Right cardiac atrium (tissue), 5 donors: ENCODE measurements at regions not wholly inside any gene's neighbourhood (a gene's known extent, or its start where the extent isn't known, plus 50 kb on each side); places are given as distances from the start of the nearest gene placed in this dataset.

Experiments used
- ATAC-seq, 2 donors: fragments of 200-7000 bp; cut with Tn5 transposase; one replicate each; pipeline versions ENCODE4 v1.8.0 to v1.9.1; 2020; ENCODE audit warnings: moderate library complexity in 2 of 2, mild to moderate bottlenecking in 1 of 2
- DNase-seq, 3 donors: peaks; one replicate each; pipeline ENCODE4 v3.0.0-alpha.2; 2020
- H3K27ac ChIP-seq: one replicate; pipeline ENCODE4 v1.5.1; 2013; ENCODE audit warnings: mild to moderate bottlenecking, low read length, control low read depth, moderate library complexity
- H3K27me3 ChIP-seq: one replicate; pipeline ENCODE4 v1.6.1; 2013; ENCODE audit not compliant: control insufficient read depth, insufficient read depth
- H3K4me1 ChIP-seq: one replicate; pipeline ENCODE4 v1.6.1; 2013; ENCODE audit warnings: low read length; ENCODE audit not compliant: control insufficient read depth, insufficient read depth
- H3K4me3 ChIP-seq: one replicate; pipeline ENCODE4 v1.5.1; 2013; ENCODE audit warnings: low read length, control low read depth
- H3K9me3 ChIP-seq: one replicate; pipeline ENCODE4 v1.6.1; 2013; ENCODE audit warnings: low read length; ENCODE audit not compliant: control insufficient read depth
- WGBS: extraction: QIAGEN DNeasy Blood & Tissue Kit; methylation state at CpG from one replicate; pipeline ENCODE4 v1.1.7; 2013; 5-methylcytosine and 5-hydroxymethylcytosine counted together
- intact Hi-C, 4 donors: fragments of 100-400 bp; cut with DNase I; formaldehyde crosslinking; loops; one replicate each; pipeline versions ENCODE4 v1.11.0 to v1.14.0; 2022 to 2023
- donor health status: healthy with polysubstance abuse.
- donor health status: DM: no; HTN: yes; CAD: no.
- donor health status: DM: no; HTN: no; CAD: no.
- donor health status: DM: no; HTN: yes; CAD: no; lungs with severe emphysema.
- donor health status: DM: yes; HTN: yes; CAD: no.

GRCh38 chr18:77647472-77647871, 397.8 kb downstream of the GALR1 start:
- ATAC-seq (no peak), DNase-seq (no peak)
- H3K9me3 ChIP-seq, result no peaks in the 10 kb centered on the region
- WGBS, result 72% methylated on average over 8 of the region's 8 CpGs
- H3K4me3 ChIP-seq, result no peak overlapping the region
- H3K27me3 ChIP-seq, result no peaks in the 10 kb centered on the region
- intact Hi-C loops, result loop anchor here in 1 of 4 donors (10.0 kb wide), 1 partner anchor 643 kb away; no protein-coding TSS in a partner anchor
- no peak overlapping the region for H3K27ac ChIP-seq
- no peaks in the 10 kb centered on the region for H3K4me1 ChIP-seq

GRCh38 chr18:77648411-77648810, 398.8 kb downstream of the GALR1 start:
- Histone ChIP-seq H3K9me3 (no peaks in the 10 kb centered on the region), H3K4me3 (no peak overlapping the region), H3K27me3 (no peaks in the 10 kb centered on the region), H3K4me1 (no peaks in the 10 kb centered on the region), H3K27ac (no peak overlapping the region)
- DNase-seq (no peak), ATAC-seq (no peak)
- intact Hi-C loops, result loop anchor here in 1 of 4 donors (10.0 kb wide), 1 partner anchor 644 kb away; no protein-coding TSS in a partner anchor
- WGBS, result 74% methylated on average over 7 of the region's 7 CpGs

DNA sequence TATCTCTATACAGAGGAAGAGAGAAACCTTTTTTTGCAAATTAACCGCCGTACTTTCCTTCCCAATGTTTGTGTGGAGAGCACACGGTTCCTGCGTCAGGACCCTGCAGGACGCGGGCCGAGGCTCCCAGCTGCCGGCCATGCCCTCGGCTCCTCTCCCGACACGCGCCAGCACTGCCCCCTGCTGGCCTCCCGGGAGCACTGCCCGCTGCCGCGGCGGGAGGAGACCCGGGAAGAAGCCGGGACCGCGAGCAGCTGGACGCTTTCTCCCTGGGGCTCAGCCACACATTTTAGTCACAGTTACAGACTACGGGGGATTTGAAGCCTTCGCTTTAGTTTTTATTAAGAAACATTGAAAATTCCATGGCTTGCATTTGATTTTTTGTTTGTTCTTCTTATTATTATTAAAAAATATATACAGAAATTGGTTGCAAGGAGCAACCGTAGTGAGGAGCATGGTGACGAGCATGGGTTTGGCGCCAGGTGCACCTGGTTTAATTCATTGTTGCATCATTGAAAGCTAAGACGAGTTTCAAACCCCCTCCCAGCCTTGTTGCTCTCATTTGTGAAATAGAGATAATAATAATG, 401.2 kb downstream of the GALR1 start:
- Histone ChIP-seq H3K27me3 (no peaks in the 10 kb centered on the region), H3K4me1 (no peaks in the 10 kb centered on the region), H3K27ac (no peak overlapping the region), H3K9me3 (no peaks in the 10 kb centered on the region), H3K4me3 (no peak overlapping the region)
- ATAC-seq (peak; percentile 85 to 91), DNase-seq (peak; percentile 71 to 91 (median 88))
- 7% methylated on average over 28 of the region's 28 CpGs for WGBS
- intact Hi-C loops, result no loop called here

DNA sequence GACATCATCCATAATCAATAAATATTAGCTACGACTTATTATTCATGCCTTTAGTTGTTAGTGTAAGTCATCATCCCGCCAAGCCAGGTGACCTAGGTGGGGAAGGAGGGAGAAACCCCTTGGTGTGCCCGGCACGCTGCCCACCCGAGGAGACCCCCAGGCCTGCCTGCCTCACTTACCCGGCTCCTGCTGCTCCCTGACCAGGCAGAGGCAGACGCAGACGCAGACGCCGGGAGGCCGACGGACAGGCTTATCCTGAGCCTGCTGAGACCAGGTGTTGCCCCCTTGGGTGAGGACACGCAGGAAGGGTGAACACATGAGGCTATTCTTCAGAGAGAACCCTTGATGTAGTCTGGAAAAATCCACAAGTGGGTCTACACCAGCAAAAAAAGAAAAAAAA, 401.8 kb downstream of the GALR1 start:
- H3K9me3 ChIP-seq, result no peaks in the 10 kb centered on the region
- H3K4me1 ChIP-seq, result no peaks in the 10 kb centered on the region
- no peaks in the 10 kb centered on the region for H3K27me3 ChIP-seq
- intact Hi-C loops, result no loop called here
- H3K27ac ChIP-seq, result no peak overlapping the region
- no peak for DNase-seq
- WGBS, result 74% methylated on average over 13 of the region's 13 CpGs
- no peak for ATAC-seq
- H3K4me3 ChIP-seq, result no peak overlapping the region

GRCh38 chr18:77653792-77654191, 404.1 kb downstream of the GALR1 start:
- H3K4me1 ChIP-seq, result no peaks in the 10 kb centered on the region
- no peak for ATAC-seq
- no peak overlapping the region for H3K4me3 ChIP-seq
- no peaks in the 10 kb centered on the region for H3K27me3 ChIP-seq
- no peak for DNase-seq
- H3K27ac ChIP-seq, result no peak overlapping the region
- H3K9me3 ChIP-seq, result no peaks in the 10 kb centered on the region
- WGBS, result 87% methylated on average over 12 of the region's 12 CpGs
- intact Hi-C loops, result no loop called here

GRCh38 chr18:77654302-77654701, 404.7 kb downstream of the GALR1 start:
- Histone ChIP-seq H3K27me3 (no peaks in the 10 kb centered on the region), H3K9me3 (no peaks in the 10 kb centered on the region), H3K4me1 (no peaks in the 10 kb centered on the region), H3K4me3 (no peak overlapping the region), H3K27ac (no peak overlapping the region)
- DNase-seq (no peak), ATAC-seq (no peak)
- intact Hi-C loops, result no loop called here
- 77% methylated on average over 5 of the region's 5 CpGs for WGBS

- Histone ChIP-seq H3K27me3 (peaks cover 3% of the 10 kb centered on the region), H3K27ac (no peak overlapping the region), H3K4me3 (no peak overlapping the region), H3K9me3 (no peaks in the 10 kb centered on the region), H3K4me1 (no peaks in the 10 kb centered on the region)
- intact Hi-C loops, result no loop called here
- WGBS, result 71% methylated on average over 31 of the region's 31 CpGs
- ATAC-seq (no peak), DNase-seq (no peak)
Measured at GRCh38 chr18:77657651-77658298, 408.1 kb downstream of the GALR1 start.

DNA sequence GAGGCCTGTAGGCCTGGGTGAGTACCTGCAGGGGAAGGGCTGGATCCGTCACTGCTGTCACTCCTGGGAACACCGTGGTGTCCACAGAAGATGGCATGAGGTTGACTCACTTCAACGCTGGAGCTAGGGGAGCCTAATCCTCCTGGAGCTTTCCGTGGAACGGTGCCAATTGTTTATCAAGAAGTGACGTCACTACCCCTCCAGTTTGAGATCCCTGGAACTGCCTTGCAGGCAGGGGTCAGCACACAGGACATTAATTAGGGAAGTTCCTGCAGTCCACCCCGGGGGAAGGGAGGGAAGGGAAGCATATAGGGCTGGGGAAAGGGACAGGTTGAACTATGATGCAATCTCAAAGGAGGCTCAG, 408.6 kb downstream of the GALR1 start:
- Histone ChIP-seq H3K27ac (no peak overlapping the region), H3K4me1 (no peaks in the 10 kb centered on the region), H3K4me3 (no peak overlapping the region), H3K9me3 (no peaks in the 10 kb centered on the region), H3K27me3 (peaks cover 3% of the 10 kb centered on the region)
- no peak for ATAC-seq
- intact Hi-C loops, result no loop called here
- DNase-seq, result no peak
- WGBS, result 24% methylated on average over 7 of the region's 7 CpGs

DNA sequence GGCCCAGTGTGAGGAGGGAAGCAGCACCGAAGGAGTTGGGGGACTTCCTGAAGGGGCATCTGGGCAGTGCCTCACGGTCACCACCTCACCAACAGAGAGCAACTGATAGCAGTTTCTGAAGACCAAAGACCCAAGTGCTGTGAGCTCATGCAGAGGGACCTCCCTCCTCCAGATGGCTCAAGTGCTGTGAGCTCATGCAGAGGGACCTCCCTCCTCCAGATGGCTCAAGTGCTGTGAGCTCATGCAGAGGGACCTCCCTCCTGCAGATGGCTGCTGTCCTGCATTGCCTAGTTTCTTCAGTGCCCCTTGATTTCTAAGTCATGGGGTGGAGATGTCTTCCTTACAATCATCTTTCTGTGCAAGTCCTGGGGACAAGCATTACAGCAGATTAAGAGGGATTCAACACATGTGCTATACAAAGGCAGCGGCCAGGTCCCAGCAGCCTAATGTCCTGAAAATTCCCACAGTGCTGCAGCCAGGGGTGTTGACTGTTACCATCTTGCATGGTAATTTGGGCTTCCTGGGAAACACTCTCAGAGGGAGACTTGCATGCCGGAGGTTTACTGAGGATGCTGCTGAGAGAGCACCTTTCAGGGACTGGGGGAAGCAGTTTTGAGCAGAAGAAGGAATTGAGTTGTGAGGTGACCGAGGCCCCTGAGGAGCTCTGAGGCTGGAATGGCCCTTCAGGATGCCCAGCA, 409.3 kb downstream of the GALR1 start:
- Histone ChIP-seq H3K9me3 (no peaks in the 10 kb centered on the region), H3K4me3 (no peak overlapping the region), H3K27me3 (peaks cover 3% of the 10 kb centered on the region), H3K4me1 (no peaks in the 10 kb centered on the region), H3K27ac (no peak overlapping the region)
- DNase-seq, result no peak
- intact Hi-C loops, result no loop called here
- no peak for ATAC-seq
- 56% methylated on average over 5 of the region's 5 CpGs for WGBS

GRCh38 chr18:77666613-77667012, 417.0 kb downstream of the GALR1 start:
- H3K27ac ChIP-seq, result no peak overlapping the region
- H3K4me1 ChIP-seq, result no peaks in the 10 kb centered on the region
- no peak overlapping the region for H3K4me3 ChIP-seq
- ATAC-seq (no peak), DNase-seq (no peak)
- WGBS, result 77% methylated on average over 3 of the region's 3 CpGs
- H3K27me3 ChIP-seq, result no peaks in the 10 kb centered on the region
- intact Hi-C loops, result no loop called here
- no peaks in the 10 kb centered on the region for H3K9me3 ChIP-seq

- DNase-seq, result no peak
- 89% methylated on average over 26 of the region's 26 CpGs for WGBS
- intact Hi-C loops, result no loop called here
- Histone ChIP-seq H3K4me3 (no peak overlapping the region), H3K27me3 (no peaks in the 10 kb centered on the region), H3K9me3 (no peaks in the 10 kb centered on the region), H3K4me1 (no peaks in the 10 kb centered on the region), H3K27ac (no peak overlapping the region)
- no peak for ATAC-seq
Measured at GRCh38 chr18:77668219-77668618, 418.6 kb downstream of the GALR1 start.
